Gastrocnemius medialis (tissue), 4 donors: ENCODE measurements at regions not wholly inside any gene's neighbourhood (a gene's known extent, or its start where the extent isn't known, plus 50 kb on each side); places are given as distances from the start of the nearest gene placed in this dataset.

Experiments used
- POLR2A ChIP-seq, 2 donors: fragments of 450-650 bp; IDR thresholded peaks; one replicate each; pipeline ENCODE4 v1.6.1; 2017; ENCODE audit warnings: antibody characterized with exemption in 2 of 2, mild to moderate bottlenecking in 2 of 2, moderate library complexity in 2 of 2
- TF ChIP-seq, protein P1 (sequence below), 5 experiments: fragments of 450-650 bp in 3 of 5; fragments of 200-600 bp in 2 of 5; sonication (generic) in 2 of 5; IDR thresholded peaks in 4 of 5; conservative IDR thresholded peaks in 1 of 5; 1 replicate in 4 of 5; 2 replicates in 1 of 5; pipeline ENCODE4 v1.5.1; 2016 to 2019; ENCODE audit warnings: antibody characterized with exemption in 5 of 5, mild to moderate bottlenecking in 3 of 5, moderate library complexity in 3 of 5

DNA sequence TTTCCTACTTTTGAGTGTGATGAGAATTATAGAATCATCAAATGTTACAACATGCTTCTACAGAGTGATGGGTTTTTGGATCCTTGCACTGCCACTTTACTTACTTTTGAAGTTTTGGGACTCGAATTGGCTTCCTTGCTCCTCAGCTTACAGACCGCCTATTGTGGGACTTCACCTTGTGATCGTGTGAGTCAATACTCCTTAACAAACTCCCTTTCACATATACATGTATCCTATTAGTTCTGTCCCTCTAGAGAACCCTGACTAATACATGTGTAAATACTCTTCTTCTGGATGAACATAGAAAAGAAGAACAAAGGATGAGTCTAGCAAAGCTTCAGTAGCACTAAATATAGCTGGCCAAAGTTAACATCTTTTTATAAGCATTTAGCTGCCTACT lies 98.7 kb upstream of the PDE4D start:
- TF ChIP-seq, protein P1, sequence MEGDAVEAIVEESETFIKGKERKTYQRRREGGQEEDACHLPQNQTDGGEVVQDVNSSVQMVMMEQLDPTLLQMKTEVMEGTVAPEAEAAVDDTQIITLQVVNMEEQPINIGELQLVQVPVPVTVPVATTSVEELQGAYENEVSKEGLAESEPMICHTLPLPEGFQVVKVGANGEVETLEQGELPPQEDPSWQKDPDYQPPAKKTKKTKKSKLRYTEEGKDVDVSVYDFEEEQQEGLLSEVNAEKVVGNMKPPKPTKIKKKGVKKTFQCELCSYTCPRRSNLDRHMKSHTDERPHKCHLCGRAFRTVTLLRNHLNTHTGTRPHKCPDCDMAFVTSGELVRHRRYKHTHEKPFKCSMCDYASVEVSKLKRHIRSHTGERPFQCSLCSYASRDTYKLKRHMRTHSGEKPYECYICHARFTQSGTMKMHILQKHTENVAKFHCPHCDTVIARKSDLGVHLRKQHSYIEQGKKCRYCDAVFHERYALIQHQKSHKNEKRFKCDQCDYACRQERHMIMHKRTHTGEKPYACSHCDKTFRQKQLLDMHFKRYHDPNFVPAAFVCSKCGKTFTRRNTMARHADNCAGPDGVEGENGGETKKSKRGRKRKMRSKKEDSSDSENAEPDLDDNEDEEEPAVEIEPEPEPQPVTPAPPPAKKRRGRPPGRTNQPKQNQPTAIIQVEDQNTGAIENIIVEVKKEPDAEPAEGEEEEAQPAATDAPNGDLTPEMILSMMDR (IDR thresholded peaks at IDR 0.05 in 4 of 5, conservative IDR thresholded peaks at IDR 0.05 in 1 of 5) = no peak
- no peak for TF ChIP-seq POLR2A (IDR thresholded peaks at IDR 0.05)
